ENCODE measurements at regions not wholly inside any gene's neighbourhood (a gene's known extent, or its start where the extent isn't known, plus 50 kb on each side); places are given as distances from the start of the nearest gene placed in this dataset.

GRCh38 chr14:97916100-97916499, 1118.9 kb downstream of the VRK1 start:
- no peak for DNase-seq

- no peak for DNase-seq
Measured at GRCh38 chr14:97916669-97917568, 1119.7 kb downstream of the VRK1 start.

- no peak for DNase-seq
Measured at GRCh38 chr14:97920201-97920600, 1123.0 kb downstream of the VRK1 start.

GRCh38 chr14:97921296-97921695, 1124.1 kb downstream of the VRK1 start:
- DNase-seq: no peak

- DNase-seq: no peak
Measured at GRCh38 chr14:97924922-97925613, 1127.9 kb downstream of the VRK1 start.

- DNase-seq: no peak
Measured at GRCh38 chr14:97930166-97930565, 1133.0 kb downstream of the VRK1 start.

- no peak for DNase-seq
Measured at GRCh38 chr14:97931273-97931672, 1134.1 kb downstream of the VRK1 start.

- DNase-seq: no peak
Measured at GRCh38 chr14:97942921-97943320, 1145.7 kb downstream of the VRK1 start.

GRCh38 chr14:97943619-97944018, 1146.4 kb downstream of the VRK1 start:
- DNase-seq: no peak

GRCh38 chr14:97944380-97944779, 1147.2 kb downstream of the VRK1 start:
- DNase-seq: no peak

- no peak for DNase-seq
Measured at GRCh38 chr14:97945631-97946030, 1148.4 kb downstream of the VRK1 start.

GRCh38 chr14:97946240-97946639, 1149.1 kb downstream of the VRK1 start:
- DNase-seq: no peak

GRCh38 chr14:97946641-97947040, 1149.5 kb downstream of the VRK1 start:
- DNase-seq: no peak

- DNase-seq: no peak
Measured at GRCh38 chr14:97948841-97949240, 1151.7 kb downstream of the VRK1 start.

GRCh38 chr14:97956581-97957340, 1159.6 kb downstream of the VRK1 start:
- no peak for DNase-seq

- no peak for DNase-seq
Measured at GRCh38 chr14:97959251-97959650, 1162.1 kb downstream of the VRK1 start.

GRCh38 chr14:97960436-97960835, 1163.3 kb downstream of the VRK1 start:
- DNase-seq: no peak

- no peak for DNase-seq
Measured at GRCh38 chr14:97970222-97970621, 1173.0 kb downstream of the VRK1 start.

GRCh38 chr14:97975216-97975615, 1178.0 kb downstream of the VRK1 start:
- DNase-seq: no peak

GRCh38 chr14:97975962-97976361, 1178.8 kb downstream of the VRK1 start:
- DNase-seq: no peak

GRCh38 chr14:97976861-97977260, 1179.7 kb downstream of the VRK1 start:
- no peak for DNase-seq

GRCh38 chr14:97977651-97978261, 1180.6 kb downstream of the VRK1 start:
- DNase-seq: peak; percentile 87

GRCh38 chr14:97978341-97978740, 1181.2 kb downstream of the VRK1 start:
- DNase-seq: peak; percentile 72

Data from NCI-H774 (cell line).